HG03469 (cell line): ENCODE measurements at regions not wholly inside any gene's neighbourhood (a gene's known extent, or its start where the extent isn't known, plus 50 kb on each side); places are given as distances from the start of the nearest gene placed in this dataset.

Source experiments
- ATAC-seq: cut with Tn5 transposase; IDR thresholded peaks from one replicate; pipeline ENCODE4 v1.9.1; 2021; ENCODE audit warnings: mild to moderate bottlenecking, moderate library complexity, moderate number of reproducible peaks; ENCODE audit not compliant: unreplicated experiment

DNA sequence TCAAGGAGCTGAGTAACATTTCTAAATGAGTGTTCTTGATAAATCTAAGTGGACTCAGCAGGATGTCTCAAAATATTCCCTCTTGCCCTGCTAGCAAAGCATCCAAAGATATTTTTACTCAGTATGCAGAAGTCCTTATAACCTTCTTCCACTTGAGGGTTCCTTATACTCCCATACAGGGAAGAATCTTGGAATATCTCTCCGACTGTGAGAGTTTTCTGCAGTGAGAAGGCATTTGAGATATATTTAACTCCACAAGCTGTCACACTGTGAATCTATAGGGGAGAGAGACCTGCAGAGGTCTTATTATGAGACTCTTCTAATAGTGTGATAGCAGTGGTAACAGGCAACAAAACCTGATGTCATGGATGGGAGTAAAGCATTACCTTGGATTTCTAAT, 1034.5 kb upstream of the PABPC4L start:
- no peak for ATAC-seq

DNA sequence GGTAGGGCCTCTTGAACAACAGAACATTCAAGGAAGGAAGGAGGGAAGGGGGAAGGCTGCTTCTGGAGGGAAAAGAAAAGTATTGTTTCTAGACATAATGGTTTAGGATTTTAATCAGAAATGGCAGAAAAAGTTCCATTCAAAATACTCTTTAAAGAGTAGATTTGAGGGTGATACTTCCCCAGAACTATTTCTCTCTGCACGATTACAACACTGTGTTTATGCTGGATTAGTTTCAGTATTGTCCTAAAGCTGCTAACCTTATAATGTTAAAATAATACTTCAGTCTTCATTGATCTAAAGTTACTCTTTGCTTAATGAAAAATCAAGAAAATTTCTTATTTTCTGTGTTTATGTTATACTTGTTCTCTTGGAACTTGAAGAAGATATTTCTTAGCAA, 1026.3 kb upstream of the PABPC4L start:
- ATAC-seq, result no peak

DNA sequence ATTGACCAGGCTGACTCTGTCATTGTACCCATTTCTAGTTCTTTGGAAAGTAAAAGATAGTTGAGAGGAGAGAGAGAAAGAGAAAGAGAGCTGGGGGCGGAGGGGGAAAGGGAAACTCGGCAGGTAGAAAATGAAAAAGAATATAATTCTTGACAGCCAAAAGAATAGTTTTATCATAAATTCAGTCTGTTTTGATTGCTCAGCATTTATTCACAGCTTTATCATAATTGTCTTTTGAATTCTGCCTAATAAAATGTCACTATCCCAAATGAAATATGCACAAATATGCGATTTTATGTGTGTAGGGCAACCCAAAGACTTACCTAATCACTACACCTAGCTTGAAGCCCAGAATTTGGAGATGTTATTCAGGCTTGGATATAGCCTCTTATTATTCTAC, 1024.0 kb upstream of the PABPC4L start:
- no peak for ATAC-seq

DNA sequence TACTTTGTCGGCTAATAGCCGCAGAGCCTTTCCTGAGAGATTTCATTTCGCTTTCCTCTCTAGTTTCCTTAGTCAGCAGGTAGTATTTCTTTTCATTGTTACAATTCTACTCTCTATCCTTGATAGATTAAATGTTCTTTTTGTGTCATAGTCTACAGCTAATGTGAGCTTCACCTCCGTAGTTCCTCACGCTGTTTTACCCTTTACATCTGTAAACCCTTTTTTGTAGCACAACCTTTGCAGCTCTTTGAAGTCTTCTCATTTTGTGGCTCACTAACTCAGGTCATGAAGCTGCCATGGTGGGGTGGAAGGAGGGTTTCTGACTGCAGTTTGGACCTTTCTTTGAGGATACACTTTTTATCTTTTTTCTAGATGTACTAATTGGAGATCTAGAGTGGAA, 1008.8 kb upstream of the PABPC4L start:
- no peak for ATAC-seq

DNA sequence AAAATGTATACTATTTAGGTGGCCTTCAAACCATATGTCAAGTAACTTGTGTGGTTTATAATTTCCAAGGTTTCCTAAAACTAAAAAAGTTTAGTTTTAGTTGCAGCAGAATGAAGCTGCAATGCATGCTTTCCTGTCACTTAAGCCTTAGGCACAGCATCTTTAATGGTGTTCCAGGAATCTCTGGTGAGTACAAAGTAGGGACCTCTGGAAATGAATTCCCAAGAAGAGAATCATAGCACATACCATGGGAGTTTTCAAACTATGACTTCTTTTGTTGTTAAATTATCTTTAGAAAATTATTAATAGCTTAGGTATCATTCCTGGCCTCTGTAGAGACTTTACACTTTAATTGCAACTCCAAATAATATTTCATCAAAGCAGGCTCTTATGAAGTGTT, 1005.9 kb upstream of the PABPC4L start:
- no peak for ATAC-seq

DNA sequence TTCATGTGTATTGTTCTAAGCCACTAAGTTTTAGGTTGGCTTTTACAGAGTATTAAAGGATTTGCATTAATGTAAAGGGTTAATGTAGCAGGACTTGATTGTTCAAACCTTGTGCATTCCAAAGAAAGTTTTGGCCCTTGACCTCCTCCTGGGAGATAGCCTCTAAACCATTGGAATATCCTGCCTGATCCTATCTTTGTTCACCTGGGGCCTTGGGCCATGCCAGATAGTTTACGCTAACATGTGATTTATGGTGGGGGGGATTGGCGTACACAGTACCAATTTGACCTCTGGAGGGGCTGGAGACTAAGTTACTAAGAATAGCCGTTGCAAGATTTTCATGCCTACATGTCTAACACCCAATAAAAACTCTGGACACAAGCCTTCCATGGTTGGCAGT, 1002.7 kb upstream of the PABPC4L start:
- ATAC-seq, result no peak

DNA sequence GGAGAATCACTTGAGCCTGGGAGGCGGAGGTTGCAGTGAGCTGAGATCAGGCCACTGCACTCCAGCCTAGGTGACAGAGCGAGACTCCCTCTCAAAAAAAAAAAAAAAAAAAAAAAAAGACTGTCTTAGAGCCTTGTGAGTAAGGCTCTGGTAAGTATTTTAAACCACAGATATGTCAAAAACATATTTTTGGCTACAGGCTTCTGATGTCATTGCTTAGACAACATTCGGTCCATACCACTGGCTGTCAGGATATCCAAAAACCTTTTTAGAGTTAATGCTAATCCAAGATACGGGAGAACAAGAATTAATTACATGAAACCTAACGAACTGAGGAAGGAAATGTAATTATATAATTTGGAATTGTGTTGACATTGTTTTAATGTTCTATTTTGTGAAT, 999.5 kb upstream of the PABPC4L start:
- ATAC-seq, result no peak

DNA sequence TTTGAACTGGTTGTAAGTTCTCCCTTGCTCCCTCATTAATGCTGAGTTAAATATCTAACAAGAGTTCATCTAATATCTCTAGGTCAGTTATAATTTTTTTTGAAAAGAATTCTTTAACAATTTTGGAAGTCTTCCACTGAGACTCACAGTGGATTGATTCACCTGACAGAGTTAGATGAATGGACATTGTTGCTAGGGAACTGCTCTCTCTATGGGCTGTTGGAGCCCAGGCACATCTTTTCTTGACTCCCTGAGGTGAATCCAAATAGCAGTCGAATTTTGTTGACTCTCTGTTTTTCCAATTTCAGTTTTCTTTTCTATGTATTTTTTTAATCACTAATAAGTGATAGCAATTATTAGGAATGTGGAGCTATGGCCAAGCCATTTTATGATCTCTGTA, 996.1 kb upstream of the PABPC4L start:
- ATAC-seq, result no peak

DNA sequence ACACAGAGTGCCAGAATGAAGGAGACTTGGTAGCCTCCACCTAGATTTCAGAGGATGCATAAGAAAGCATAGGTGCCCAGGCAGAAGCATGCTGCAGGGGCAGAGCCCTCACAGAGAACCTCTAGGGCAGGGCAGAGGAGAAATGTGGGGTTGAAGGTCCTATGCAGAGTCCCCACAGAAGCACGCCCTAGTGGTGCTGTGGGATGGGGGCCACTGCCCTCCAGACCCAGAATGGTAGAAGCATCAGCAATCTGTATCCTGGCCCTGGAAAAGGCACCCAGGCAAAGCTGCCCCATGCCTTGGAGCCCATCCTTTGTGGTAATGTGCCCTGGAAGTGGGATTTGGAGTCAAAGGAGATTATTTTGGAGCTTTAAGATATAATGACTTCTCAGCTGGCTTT, 992.9 kb upstream of the PABPC4L start:
- ATAC-seq, result no peak

DNA sequence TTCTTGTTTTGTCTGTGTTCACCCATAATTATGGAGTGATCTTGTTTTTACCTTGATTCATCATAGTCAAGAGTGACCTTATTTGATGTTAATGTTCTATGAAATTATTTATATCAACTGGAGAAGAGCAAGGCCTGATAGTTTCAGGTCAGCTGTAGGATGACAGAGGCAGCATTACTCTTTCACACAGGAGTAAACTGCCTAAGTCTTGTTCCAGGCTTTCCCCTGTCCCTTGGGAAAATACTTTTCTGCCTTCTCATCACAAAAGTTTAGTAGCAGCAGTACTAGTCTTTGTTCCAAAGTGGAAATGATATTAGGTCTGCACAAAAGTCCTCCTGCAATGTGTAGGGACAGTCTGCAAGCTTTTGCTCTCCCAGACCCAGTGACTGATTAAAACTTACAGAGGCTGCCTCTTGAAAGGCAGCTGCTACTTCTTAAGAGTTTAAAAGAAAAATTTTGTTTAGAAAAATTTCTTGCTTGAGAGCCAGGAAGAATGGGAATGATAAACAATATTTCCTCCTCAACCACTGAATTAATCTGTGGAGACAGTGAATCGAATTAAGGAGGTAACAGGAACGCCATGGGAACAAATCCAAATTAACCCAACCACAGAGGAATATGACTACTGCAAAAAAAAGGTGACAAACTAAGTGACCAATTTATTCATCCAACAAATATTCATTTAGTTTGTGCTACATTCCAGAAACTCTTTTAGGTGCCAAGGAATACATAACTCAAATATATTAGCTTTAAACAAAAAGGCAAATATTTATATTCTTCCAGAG, 991.4 kb upstream of the PABPC4L start:
- ATAC-seq, result no peak

DNA sequence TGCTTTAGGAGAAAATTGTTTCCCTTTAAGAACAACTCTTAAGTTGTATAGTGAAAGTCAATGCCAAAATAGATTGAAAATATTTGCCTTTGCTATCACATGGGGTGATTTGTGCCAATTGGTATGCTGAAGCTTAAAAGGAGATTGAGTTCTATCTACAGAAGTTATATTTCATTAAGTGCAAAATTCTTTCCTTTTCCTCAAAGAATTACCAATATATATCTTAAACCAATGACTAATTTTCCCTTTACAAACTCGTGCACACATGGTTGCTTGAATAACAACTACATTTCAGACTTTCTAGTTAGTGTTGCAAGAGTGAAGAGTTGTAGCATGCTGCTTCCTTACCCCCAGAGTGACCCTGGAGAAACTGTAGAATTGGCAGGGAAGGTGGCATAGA, 990.0 kb upstream of the PABPC4L start:
- no peak for ATAC-seq

DNA sequence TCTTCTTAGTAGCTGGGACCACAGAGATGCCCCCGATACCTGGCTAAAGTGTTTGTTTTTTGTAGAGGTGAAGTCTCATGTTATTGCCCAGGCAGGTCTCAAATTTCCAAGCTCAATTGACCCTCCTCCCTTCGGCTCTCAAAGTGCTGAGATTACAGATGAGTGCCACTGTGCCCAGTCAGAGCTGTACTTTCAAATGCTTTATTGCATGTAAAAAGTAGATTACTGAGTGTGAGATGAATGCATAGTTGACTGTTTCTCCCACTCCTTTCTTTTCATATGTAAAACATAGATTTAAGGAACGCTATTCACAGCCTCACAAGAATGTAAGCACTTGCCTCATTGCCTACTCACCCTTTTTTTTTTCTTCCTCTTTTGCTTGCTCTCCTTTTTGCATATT, 984.4 kb upstream of the PABPC4L start:
- ATAC-seq, result no peak

DNA sequence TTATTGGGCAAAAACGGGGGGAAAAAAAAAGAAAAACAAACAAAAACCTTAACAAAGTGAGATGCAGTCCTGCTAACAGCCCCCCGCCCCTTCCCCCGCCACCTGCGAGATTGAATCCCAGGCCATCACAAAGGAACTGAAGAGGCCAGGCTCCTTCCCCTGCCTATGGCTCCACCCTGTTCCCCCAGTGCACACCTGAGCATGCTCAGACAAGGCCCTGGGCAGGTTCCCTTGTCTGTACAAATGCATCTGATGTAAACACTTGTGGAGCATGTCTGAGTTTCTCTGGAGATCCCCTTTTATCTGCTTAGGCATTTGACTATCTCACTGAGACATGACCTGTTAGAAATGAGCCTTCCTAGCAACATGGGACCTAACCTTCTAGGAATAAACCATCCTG, 983.7 kb upstream of the PABPC4L start:
- no peak for ATAC-seq

DNA sequence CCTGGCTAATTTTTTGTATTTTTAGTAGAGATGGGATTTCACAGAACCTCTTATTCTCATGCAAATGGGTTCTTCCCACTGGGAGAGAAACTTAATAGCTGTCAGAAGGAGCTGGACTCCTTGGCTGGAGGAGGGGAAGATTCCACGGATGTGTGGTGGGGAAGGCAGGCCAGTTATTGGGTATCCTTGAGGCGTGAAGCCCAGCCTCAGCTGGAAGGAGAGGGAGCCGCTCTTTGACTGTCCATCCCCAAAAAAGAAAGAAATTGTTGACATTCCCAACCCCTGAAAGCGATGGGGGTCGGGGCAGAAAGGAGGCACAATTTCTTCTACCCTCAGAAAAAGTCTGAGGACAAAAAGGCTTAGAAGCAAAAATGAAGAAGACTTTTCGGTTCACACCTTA, 983.1 kb upstream of the PABPC4L start:
- ATAC-seq, result no peak

DNA sequence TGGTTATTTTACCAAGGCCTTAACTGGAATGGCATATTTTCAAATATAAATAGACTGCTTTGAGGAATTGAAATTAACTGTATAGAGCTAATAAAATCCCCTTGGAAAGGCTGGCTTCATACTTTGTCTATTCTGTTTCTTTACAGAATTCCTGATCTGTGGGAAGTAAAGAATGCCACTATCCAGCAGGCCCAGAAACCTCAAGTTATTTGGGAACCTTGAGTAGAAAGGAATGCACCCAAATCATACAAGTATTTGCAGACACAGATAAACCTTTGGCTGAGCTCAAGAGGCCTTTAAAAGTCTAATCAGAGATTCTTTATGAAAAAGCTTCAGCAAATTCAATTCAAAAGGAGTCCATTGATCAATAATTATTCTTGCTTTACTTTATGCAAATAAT, 975.7 kb upstream of the PABPC4L start:
- no peak for ATAC-seq

DNA sequence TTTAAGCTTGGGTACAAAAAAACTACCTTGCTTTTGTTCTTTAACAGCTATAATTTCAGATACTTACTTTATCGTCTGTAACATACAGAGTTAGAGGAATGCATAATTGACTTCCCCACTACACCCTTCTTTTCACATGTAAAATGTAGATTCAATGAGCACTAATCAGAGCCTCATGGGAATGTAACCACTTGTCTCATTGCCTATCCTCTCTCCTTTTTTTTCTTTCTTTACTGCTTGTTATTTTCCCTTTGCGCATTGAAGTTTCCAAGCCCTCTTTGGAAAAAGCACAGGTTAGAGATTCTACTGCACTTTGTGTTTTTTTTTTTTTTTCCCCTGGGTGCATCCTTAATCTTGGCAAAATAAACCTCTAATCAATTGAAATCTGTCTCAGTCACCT, 965.1 kb upstream of the PABPC4L start:
- no peak for ATAC-seq

DNA sequence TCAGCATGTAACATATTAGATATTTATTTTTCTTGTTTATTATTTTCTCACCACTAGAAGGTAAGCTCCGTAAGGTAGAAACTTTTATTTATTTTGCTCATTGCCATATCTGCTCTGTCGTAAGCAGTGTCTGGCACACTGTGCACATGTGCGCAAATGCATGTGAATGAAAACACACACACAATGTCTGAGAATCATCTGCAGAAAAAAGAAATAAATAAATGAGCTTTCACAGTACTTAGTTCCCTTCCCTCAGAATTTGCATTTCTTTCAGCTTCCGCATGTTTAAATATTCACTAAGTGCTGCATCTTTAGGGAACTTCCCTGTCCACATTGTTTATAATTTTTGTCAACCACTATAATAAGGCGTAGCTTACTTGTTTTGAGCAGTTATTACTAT, 963.0 kb upstream of the PABPC4L start:
- ATAC-seq, result no peak

DNA sequence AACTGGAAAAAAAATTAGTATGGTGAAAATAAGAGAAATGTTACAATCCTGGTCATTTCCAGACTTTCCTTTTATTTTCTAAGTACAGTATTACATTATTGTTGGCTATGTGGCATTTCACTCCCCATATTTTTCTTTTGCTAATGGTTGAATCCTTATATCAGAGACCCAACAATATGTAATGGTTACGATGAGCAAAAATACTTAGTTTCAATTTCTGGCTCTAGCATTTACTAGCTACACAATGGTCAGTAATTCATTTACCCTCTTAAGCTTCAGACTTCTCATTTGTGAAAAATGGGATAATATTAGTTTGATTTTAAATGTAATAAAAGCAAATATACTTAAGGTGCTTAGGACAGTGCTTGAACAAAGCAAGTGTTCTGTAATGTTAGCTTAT, 942.9 kb upstream of the PABPC4L start:
- ATAC-seq, result no peak

DNA sequence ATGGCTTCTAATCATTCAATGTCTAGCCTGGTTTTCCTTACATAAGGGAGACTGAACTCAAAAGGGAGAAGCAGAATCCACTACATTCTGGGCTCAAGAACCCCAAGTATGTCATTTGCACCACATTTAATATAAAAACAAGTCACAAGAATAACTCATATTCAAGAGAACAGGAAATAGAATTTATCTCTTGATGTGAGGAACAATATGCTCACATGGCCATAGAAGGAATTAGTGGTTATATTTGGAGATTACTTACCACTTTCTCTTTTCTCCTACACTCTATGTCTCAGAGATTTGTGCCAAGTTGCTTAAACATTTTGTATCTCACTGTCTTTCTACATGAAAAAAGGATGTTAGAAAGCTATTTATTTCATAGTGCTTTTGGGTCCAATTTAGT, 922.6 kb upstream of the PABPC4L start:
- ATAC-seq, result no peak

DNA sequence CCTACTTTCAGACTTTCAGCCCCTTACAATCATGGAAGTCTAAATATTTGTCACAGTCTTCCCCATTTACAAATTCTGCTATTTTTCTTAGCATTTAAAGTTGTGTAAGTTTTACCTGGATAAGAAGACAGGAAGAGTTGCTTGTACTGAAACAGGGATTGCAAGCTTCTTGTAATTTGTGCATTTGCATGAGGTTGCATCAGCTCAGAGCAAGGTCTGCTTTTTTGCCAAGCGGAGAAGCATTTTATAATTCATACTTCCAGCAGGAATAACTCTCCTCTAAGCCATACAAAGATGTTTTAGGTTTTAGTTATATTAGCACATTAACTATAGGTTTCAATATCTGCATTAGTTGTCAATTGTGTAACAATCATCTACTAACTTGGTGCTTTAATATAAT, 922.0 kb upstream of the PABPC4L start:
- no peak for ATAC-seq

DNA sequence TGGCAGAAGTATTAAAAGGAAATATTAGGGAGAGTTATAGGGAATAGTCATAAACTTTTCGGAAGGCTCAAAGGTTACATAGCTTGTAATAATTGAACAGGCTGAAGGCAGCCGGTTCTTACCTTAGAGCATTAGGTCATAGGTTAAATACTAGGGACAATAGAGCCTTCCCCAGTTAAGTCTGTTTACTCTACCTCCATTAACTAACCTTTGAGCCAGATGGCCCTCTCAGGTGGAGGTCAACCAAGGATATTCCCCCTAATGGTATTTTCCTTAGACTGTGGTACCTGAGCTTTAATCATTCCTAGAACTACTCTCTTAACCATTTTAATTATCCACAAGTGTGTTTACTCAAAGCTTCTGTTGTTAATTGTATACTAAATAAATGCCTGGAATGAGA, 920.9 kb upstream of the PABPC4L start:
- ATAC-seq, result no peak

DNA sequence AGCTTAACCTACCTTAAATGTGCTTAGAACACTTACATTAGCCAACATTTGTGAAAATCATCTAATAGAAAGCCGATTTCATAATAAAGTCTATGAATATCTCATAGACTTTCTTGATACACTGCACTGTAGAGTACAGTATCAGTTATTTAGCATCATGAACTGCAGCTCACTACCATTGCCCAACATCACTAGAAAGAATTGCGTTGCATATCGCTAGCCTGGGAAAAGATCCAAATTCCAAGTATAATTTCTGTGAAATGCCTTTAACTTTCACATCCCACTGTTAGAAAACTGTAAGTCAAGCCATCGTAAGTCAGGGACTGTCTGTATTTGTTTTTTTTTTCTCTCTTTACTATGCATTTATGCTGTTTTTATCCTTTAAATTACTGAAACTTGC, 918.6 kb upstream of the PABPC4L start:
- ATAC-seq, result no peak

DNA sequence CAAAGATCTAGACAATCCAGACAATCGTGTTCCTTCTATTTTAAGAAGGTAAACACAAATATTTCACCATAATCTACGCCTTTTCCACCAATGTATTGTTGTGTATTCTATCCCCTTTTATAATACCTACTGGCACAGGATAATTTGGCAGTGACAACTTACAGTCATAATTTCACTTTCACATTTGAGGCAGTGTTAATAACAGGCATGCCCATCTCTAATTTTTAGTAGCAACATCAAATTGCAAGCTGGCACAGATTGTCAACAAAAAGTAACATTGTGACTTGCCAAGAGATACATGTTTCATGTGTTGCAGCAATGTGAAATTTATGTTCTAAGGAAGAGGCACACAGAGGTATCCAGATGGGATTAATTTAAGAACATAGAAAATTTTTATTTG, 912.5 kb upstream of the PABPC4L start:
- ATAC-seq, result no peak
